ENCODE measurements at regions not wholly inside any gene's neighbourhood (a gene's known extent, or its start where the extent isn't known, plus 50 kb on each side); places are given as distances from the start of the nearest gene placed in this dataset.

- DNase-seq (ENCODE audit: low read depth), result no peak
- no peak overlapping the region for H3K4me3 ChIP-seq (ENCODE audit: low read depth, low read length)
Observed at GRCh38 chr12:107523775-107524535, 161.6 kb upstream of the PWP1 start.

DNA sequence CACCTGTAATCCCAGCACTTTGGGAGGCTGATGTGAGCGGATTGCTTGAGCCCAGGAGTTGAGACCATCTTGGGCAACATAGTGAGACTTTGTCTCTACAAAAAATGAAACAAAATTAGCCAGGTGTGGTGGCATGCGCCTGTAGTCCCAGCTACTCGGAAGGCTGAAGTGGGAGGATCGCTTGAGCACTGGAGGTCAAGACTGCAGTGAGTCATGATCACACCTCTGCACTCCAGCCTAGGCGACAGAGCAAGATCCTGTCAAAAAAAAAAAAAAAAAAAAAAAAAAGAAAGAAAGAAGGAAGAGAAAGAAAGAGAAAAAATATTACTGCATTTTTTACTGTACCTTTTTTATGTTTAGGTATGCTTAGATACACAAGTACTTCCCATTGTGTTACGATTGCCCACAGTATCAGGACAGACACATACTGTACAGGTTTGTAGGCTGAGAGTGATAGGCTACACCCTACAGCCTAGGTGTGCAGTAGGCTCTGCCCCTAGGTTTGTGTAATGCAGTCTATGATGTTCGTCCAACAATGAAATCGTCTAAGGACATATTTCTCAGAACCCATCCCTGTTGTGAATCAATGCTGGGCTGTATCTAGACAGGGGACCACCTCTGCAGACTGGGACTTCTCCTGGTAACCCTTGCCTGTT, 160.4 kb upstream of the PWP1 start:
- H3K4me3 ChIP-seq (ENCODE audit: low read depth, low read length), result no peak overlapping the region
- DNase-seq (ENCODE audit: low read depth), result no peak

DNA sequence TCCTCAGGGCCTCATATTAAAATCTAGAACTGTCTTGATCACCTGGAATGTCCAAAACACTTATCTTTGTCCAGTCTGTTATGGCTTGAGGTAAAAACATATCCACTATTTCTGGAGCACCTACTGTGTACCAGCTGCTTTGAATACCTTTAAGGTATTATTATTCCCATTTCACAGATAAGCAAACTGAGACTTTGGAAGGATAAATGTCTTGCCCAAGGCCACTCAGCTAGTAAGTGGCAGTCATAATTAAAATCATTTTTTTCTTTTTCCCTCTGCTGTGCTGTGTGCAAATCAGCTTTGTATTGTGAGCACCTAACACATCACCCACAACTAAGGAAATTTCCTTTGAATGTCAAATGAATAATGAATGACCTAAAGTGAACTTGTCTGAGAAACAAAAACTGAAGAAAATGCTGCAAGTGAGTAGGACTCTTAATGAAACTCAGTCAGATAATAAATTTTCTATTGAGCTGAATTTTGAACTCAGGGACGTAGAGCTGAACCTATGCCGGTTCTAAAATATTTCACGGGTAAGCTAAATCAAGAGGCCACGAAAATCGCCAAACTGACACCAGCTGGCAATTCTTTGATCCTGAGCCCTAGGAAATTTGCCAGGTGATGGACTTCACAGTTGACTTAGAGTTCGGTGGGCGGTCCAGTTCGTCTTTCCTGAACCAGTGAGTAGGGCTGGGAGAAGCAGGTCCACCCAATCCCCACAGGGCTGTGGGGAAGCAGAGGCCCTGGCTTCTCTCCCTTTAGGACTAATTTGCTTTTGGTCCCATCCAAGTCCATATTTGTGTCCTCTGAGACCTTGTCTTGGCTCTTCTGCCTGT, 159.7 kb upstream of the PWP1 start:
- DNase-seq (ENCODE audit: low read depth), result no peak

GRCh38 chr12:107526555-107527180, 158.9 kb upstream of the PWP1 start:
- DNase-seq (ENCODE audit: low read depth), result no peak
- H3K4me3 ChIP-seq (ENCODE audit: low read depth, low read length), result no peak overlapping the region

More for the DNA sequence above, 159.7 kb upstream of the PWP1 start:
- no peak overlapping the region for H3K4me3 ChIP-seq (ENCODE audit: low read depth, low read length)

- H3K4me3 ChIP-seq (ENCODE audit: low read depth, low read length), result no peak overlapping the region
- no peak for DNase-seq (ENCODE audit: low read depth)
Observed at GRCh38 chr12:107528731-107529365, 156.8 kb upstream of the PWP1 start.

DNA sequence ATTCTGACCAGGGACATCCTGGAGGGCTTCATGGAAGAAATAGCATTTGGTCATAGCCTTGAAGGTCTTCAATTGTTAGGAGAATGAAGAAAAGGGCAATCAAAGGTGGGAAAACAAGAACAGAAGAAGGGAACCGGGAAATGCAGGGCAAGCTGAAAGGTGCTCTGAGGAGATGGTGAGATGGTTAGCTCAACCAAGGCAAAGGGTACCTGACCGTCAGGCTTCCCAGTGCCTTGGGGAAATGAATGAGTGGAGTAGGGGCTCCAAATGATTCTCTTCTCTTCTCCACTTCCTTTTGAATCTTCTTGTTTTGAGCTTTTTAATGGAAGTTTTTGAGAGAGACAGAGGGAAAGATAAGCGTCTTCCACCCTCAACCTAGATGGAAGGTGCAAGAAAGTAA, 155.6 kb upstream of the PWP1 start:
- DNase-seq (ENCODE audit: low read depth), result no peak
- no peak overlapping the region for H3K4me3 ChIP-seq (ENCODE audit: low read depth, low read length)

DNA sequence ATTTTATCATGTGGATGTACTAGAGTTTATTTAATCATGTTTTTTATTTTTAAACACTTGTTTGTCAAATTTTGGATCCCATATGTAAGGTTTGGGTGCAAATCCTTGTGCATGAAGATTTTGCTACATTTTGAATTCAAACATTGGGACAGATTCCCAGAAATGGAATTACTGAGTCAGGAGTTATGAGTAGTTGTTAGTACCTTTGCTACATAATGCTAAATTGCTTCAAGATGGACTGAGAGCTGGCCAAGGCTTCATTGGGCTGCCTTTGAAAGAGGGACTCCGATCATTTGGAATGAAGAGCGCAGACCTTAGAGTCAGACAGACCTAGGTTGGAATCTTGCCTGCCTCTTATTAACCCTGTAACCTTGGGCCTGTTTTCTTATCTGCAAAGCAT, 154.9 kb upstream of the PWP1 start:
- no peak for DNase-seq (ENCODE audit: low read depth)
- no peak overlapping the region for H3K4me3 ChIP-seq (ENCODE audit: low read depth, low read length)

DNA sequence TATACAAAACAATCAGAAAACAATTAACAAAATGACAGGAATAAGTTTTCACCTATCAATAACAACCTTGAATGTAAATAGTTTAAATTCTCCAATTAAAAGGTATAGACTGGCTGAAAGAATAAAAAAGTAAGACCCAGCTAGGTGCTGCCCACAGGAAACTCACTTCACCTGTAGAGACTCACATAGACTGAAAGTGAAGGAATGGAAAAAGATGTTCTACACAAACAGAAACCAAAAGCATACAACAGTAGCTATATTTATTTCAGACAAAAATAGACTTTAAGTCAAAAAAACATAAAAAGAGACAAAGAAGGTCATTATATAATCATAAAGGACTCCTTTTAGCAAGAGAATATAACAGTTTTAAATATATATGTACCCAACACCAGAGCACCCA, 152.4 kb upstream of the PWP1 start:
- DNase-seq (ENCODE audit: low read depth), result no peak
- no peak overlapping the region for H3K4me3 ChIP-seq (ENCODE audit: low read depth, low read length)

DNA sequence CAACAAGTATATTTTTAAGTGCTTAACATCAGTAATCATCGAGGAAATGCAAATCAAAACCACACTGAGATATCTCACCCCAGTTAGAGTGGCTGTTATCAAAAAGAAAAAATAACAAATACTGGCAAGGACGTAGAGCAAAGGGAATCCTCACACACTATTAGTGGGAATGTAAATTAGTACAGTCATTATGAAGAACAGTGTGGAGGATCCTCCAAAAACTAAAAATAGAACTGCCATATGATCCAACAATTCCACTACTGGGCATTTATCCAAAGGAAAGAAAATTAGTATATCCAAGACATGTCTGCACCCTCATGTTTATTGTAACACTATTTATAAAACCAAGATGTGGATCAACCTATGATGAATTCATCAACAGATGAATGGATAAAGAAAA, 149.0 kb upstream of the PWP1 start:
- DNase-seq (ENCODE audit: low read depth), result no peak
- no peak overlapping the region for H3K4me3 ChIP-seq (ENCODE audit: low read depth, low read length)

- no peak overlapping the region for H3K4me3 ChIP-seq (ENCODE audit: low read depth, low read length)
- DNase-seq (ENCODE audit: low read depth), result no peak
Observed at GRCh38 chr12:107537464-107538119, 148.0 kb upstream of the PWP1 start.

DNA sequence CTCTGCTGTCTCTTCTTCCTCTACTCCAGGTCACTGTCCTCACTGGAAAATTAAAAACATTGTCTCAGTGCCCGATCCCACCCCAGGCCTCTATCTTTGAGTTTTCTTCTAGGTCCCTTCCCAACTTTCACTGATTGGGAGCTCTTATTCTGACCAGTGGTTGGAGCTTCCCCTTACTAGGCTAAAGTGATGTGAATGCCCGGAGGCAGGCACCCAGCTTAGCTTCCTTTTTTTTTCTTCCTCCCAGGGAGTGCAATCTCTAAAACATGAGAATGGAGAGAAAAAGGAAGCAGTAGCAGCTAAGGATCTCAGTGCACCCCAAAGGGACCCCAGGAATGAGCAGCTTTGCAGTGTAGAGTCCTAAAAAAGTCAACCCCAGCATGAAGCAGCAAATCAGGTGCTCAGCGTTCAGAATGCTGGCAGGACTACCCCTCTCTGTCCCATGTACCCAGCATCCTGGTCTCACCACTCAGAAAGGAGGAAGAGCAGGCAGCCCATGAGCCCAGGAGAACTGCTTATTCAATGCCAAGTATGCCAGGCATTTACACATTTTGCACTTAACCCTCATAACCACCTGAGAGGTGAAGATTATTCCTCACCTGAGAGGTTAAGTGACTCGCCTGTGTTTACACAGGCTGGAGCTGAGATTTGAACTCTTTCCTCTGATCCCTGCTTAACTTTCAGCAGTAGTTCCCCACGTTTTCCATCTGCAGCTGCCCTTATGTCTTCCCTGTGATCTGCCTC, 146.2 kb upstream of the PWP1 start:
- no peak for DNase-seq (ENCODE audit: low read depth)
- H3K4me3 ChIP-seq (ENCODE audit: low read depth, low read length), result no peak overlapping the region

- DNase-seq (ENCODE audit: low read depth), result no peak
- no peak overlapping the region for H3K4me3 ChIP-seq (ENCODE audit: low read depth, low read length)
Observed at GRCh38 chr12:107541001-107541705, 144.4 kb upstream of the PWP1 start.

DNA sequence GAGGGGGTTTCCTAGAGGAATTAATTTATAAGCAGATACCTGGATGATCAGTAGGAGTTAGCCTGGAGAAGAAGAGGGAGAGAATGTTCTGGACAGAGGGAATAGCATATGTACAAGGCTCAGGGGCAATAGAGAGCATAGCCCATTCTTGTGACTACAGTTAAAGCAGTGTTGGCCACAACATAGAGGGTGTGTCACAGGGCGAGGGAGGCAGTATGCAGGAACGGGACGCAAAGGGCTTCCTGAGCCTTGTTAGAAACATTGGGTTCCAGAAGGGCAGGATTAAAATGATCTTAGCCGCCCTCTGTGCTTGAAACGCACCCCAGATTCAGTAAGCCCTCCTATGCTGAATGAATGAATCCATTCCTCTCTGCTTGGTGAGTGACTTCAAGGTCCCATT, 142.2 kb upstream of the PWP1 start:
- no peak for DNase-seq (ENCODE audit: low read depth)
- no peak overlapping the region for H3K4me3 ChIP-seq (ENCODE audit: low read depth, low read length)

GRCh38 chr12:107543841-107544240, 141.8 kb upstream of the PWP1 start:
- H3K4me3 ChIP-seq (ENCODE audit: low read depth, low read length), result no peak overlapping the region

GRCh38 chr12:107544937-107545336, 140.7 kb upstream of the PWP1 start:
- no peak overlapping the region for H3K4me3 ChIP-seq (ENCODE audit: low read depth, low read length)
- DNase-seq (ENCODE audit: low read depth), result no peak

More at GRCh38 chr12:107543841-107544240, 141.8 kb upstream of the PWP1 start:
- no peak for DNase-seq (ENCODE audit: low read depth)

DNA sequence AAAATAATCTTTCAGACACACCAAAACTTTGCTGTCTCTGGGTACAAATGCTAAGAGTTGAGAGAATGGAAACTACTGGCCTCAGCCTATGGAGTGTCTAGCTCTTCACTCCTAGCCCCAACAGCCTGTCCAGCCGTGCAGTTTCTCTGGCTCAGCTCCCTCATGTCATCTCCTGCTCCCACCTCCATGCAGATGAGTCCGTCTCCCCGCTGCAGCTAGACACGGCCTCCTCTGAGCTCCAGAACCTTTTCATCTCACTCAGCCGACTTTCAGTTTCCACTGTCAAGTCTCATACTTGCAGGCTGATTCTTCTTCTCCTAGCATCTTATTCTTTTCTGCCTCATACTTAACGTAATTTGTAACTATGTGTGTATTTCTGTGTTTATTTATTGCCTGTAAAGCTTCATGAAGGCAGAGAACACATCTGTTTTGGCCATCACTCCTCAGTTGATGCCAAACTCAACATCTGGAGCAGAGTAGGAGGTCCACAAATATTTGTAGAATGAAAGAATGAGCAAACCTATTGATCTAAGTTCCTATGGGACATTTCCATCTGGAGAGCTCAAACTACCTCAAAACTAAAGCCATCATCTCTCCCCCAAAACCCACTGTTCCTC, 139.8 kb upstream of the PWP1 start:
- DNase-seq (ENCODE audit: low read depth), result peak; percentile 54
- H3K4me3 ChIP-seq (ENCODE audit: low read depth, low read length), result no peak overlapping the region

DNA sequence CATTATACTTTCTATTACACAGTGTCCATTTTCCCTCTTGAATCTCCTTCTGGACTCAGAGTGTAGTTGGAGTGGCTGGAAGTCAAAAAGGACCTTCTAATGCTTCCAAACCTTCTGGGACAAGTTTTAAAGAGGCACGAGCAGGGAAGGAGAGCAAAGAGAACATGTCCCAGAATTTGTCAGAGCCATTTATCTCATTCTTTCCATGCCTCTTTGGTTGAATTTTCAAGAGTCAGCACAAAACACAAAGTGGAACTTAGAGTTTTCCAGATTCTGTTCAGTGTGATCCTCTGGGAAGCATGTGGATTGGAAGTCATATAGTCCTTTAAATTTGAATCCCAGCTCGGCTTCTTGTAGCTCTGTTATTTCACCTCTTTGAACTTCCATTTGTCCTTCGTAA, 138.2 kb upstream of the PWP1 start:
- no peak for DNase-seq (ENCODE audit: low read depth)
- no peak overlapping the region for H3K4me3 ChIP-seq (ENCODE audit: low read depth, low read length)
